Testis (tissue), 2 donors: ENCODE measurements at regions not wholly inside any gene's neighbourhood (a gene's known extent, or its start where the extent isn't known, plus 50 kb on each side); places are given as distances from the start of the nearest gene placed in this dataset.

Experiments
- DNase-seq: peaks from one replicate; pipeline ENCODE4 v3.0.0-alpha.2; 2019
- H3K27ac ChIP-seq, 2 donors: fragments of 200-600 bp; sonication (generic); one replicate each; pipeline ENCODE4 v1.5.1; 2019
- H3K27me3 ChIP-seq: fragments of 200-600 bp; sonication (generic); one replicate; pipeline ENCODE4 v1.5.1; 2019
- H3K36me3 ChIP-seq: fragments of 200-600 bp; sonication (generic); one replicate; pipeline ENCODE4 v1.5.1; 2017; ENCODE audit warnings: low read depth; ENCODE audit errors: missing control alignments
- H3K4me1 ChIP-seq: fragments of 200-600 bp; sonication (generic); one replicate; pipeline ENCODE4 v1.5.1; 2019
- H3K4me3 ChIP-seq, 2 donors: fragments of 200-600 bp; sonication (generic); one replicate each; pipeline ENCODE4 v1.5.1; 2017 to 2019
- H3K9me3 ChIP-seq: fragments of 200-600 bp; sonication (generic); one replicate; pipeline ENCODE4 v1.5.1; 2017
- POLR2A ChIP-seq: fragments of 450-650 bp; IDR thresholded peaks from one replicate; pipeline ENCODE4 v1.6.1; 2017; ENCODE audit warnings: antibody characterized with exemption, mild to moderate bottlenecking, moderate library complexity
- WGBS, 2 donors: methylation state at CpG; one replicate each; pipeline ENCODE4 v1.1.5; 2018; 5-methylcytosine and 5-hydroxymethylcytosine counted together
- intact Hi-C: fragments of 100-400 bp; cut with DNase I; formaldehyde crosslinking; loops from one replicate; pipeline ENCODE4 v1.15.1; 2023; ENCODE audit warnings: low total_unique reads
- TF ChIP-seq, protein P1 (sequence below), 3 experiments: fragments of 450-650 bp in 2 of 3; fragments of 200-600 bp in 1 of 3; sonication (generic) in 1 of 3; IDR thresholded peaks; one replicate each; pipeline ENCODE4 v1.5.1; 2016 to 2019; ENCODE audit warnings: antibody characterized with exemption in 3 of 3, mild to moderate bottlenecking in 2 of 3, moderate library complexity in 1 of 3

- WGBS, 2 donors, result 73 to 82% methylated on average over 2 of the region's 2 CpGs
These were observed 256.6 kb upstream of the NT5C1B start for GRCh38 chr2:18845854-18846445.

DNA sequence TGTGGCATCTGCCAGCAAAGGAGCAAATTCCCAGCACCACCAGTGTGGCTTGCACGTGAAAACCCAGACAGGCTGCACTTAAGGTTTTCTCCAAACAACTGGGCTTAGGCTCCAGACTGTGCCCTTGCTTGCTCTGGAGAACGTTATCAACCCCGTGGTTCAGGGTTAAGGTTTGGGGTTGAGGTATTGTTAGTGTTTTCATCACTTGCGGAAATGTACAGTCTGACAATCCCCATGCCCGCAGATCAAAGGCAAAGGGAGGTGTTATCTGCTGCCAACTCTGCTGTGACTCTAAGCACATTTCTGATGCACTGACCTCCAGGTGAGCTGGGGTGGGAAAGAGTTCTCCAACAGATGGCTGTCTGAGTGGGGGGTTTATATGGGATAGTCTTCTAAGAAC is 253.5 kb upstream of the NT5C1B start:
- 83% methylated on average over 5 of the region's 5 CpGs for WGBS, 2 donors
- no peaks in the 10 kb centered on the region for H3K36me3 ChIP-seq
- H3K27ac ChIP-seq, result no peak overlapping the region
- H3K4me3 ChIP-seq, result no peak overlapping the region
- H3K27me3 ChIP-seq, result no peaks in the 10 kb centered on the region
- H3K9me3 ChIP-seq, result no peaks in the 10 kb centered on the region
- peaks cover 10% of the 10 kb centered on the region for H3K4me1 ChIP-seq
- DNase-seq, result no peak
- no peak for TF ChIP-seq POLR2A
- intact Hi-C loops, result no loop called here

More at GRCh38 chr2:18845854-18846445, 256.6 kb upstream of the NT5C1B start:
- TF ChIP-seq, protein P1, sequence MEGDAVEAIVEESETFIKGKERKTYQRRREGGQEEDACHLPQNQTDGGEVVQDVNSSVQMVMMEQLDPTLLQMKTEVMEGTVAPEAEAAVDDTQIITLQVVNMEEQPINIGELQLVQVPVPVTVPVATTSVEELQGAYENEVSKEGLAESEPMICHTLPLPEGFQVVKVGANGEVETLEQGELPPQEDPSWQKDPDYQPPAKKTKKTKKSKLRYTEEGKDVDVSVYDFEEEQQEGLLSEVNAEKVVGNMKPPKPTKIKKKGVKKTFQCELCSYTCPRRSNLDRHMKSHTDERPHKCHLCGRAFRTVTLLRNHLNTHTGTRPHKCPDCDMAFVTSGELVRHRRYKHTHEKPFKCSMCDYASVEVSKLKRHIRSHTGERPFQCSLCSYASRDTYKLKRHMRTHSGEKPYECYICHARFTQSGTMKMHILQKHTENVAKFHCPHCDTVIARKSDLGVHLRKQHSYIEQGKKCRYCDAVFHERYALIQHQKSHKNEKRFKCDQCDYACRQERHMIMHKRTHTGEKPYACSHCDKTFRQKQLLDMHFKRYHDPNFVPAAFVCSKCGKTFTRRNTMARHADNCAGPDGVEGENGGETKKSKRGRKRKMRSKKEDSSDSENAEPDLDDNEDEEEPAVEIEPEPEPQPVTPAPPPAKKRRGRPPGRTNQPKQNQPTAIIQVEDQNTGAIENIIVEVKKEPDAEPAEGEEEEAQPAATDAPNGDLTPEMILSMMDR (IDR thresholded peaks at IDR 0.05), result no peak
- TF ChIP-seq POLR2A, result no peak
- Histone ChIP-seq H3K4me3 (no peak overlapping the region), H3K9me3 (no peaks in the 10 kb centered on the region), H3K27ac (no peak overlapping the region), H3K36me3 (no peaks in the 10 kb centered on the region), H3K27me3 (no peaks in the 10 kb centered on the region), H3K4me1 (peaks cover 10% of the 10 kb centered on the region)
- no peak for DNase-seq
- intact Hi-C loops, result no loop called here

DNA sequence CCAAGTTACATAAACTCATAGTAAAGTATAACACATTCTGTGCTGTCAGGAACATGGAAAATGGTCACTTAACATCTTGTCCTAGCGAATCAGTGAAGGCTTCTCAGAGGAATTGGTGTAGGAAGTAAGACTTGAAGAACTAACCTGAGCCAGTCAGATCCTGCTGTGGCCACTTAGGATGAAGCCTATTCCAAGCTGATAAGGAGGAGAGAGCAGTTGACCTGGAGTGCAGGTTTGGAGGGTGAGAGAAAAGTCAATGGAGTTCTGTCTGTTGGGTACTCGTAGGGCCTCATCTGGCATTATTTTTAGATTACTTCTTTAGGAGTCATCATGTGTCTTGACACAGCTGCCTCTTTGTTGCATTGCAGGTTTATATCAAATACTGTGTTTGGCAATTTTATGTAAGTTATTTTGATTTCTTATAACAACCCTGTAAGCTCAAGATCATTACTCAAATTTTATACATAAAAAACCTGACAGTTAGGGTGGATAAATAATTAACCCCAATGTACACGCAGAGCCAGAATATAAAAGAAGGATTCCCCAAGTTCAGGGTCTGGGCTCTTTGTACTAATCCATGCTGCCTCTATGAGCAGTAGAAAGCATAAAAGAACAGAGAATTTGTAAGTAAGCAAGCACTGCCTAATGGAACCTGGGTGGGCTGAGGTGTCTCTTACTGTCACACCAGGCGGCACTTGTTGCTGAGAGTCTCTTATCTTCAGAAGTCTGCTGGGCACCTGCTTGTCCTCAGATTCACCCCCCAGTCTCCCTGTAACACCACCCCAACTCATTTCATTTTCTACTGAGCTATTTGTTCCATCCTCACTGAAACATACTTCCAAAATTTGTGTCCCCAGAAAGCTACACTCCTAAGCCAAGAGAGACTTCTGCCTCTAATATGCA is 252.1 kb upstream of the NT5C1B start:
- WGBS, 2 donors, result 88 to 91% methylated on average over 4 of the region's 4 CpGs
- Histone ChIP-seq H3K4me3 (no peak overlapping the region), H3K27me3 (no peaks in the 10 kb centered on the region), H3K4me1 (peaks cover 13% of the 10 kb centered on the region), H3K36me3 (no peaks in the 10 kb centered on the region), H3K27ac (no peak overlapping the region), H3K9me3 (no peaks in the 10 kb centered on the region)
- TF ChIP-seq POLR2A, result no peak
- TF ChIP-seq, protein P1 (IDR thresholded peaks at IDR 0.05), result no peak
- intact Hi-C loops, result no loop called here
- DNase-seq, result no peak

DNA sequence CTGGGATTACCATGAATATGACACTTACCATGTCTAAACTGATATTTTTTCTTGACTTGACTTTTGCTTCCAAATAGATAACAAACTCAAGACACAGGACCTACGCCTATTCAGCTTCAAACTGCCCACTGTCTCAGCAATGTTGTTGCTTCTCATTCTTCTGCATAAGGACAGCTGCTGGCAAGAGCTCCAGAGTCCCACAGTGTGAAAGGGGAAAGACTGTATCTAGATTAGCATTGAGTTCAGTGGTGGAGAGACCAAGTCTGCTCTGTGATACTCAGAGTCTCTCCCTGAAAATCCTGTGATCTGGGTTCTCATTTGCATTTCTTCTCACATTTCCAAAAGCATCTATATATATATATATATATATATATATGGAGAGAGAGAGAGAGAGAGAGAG is 247.9 kb upstream of the NT5C1B start:
- no peak overlapping the region for H3K4me3 ChIP-seq
- intact Hi-C loops, result no loop called here
- 40 to 75% methylated on average over 1 of the region's 1 CpG for WGBS, 2 donors
- peaks cover 26% of the 10 kb centered on the region for H3K4me1 ChIP-seq
- H3K9me3 ChIP-seq, result no peaks in the 10 kb centered on the region
- H3K36me3 ChIP-seq, result no peaks in the 10 kb centered on the region
- no peak for TF ChIP-seq POLR2A
- TF ChIP-seq, protein P1 (IDR thresholded peaks at IDR 0.05), result no peak
- H3K27me3 ChIP-seq, result no peaks in the 10 kb centered on the region
- DNase-seq, result peak; percentile 51
- no peak overlapping the region for H3K27ac ChIP-seq

DNA sequence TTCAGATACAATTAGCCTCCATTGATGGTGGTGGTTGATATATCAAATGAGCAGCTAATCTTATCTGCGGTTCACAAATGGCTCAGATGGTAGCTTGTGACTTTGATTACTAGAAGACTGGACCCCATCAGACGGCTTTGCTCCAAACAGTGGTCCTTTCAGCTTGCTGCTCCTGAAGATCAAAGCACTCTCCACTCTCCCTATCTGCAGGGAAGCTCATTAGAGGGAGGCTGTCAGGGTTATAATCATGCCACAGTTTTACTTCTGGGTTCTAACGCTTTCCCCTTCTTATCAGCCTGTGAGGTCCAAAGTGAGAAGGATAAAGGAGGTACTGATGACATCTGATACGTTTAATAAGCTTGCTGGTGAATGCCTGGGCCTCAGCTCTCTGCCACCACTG is 247.1 kb upstream of the NT5C1B start:
- Histone ChIP-seq H3K4me1 (peaks cover 33% of the 10 kb centered on the region), H3K27me3 (no peaks in the 10 kb centered on the region), H3K4me3 (no peak overlapping the region), H3K27ac (no peak overlapping the region), H3K36me3 (no peaks in the 10 kb centered on the region), H3K9me3 (no peaks in the 10 kb centered on the region)
- 69 to 73% methylated on average over 4 of the region's 4 CpGs for WGBS, 2 donors
- no peak for DNase-seq
- intact Hi-C loops, result no loop called here
- no peak for TF ChIP-seq POLR2A
- TF ChIP-seq, protein P1 (IDR thresholded peaks at IDR 0.05), result no peak
